ENCODE measurements at regions not wholly inside any gene's neighbourhood (a gene's known extent, or its start where the extent isn't known, plus 50 kb on each side); places are given as distances from the start of the nearest gene placed in this dataset.

DNA sequence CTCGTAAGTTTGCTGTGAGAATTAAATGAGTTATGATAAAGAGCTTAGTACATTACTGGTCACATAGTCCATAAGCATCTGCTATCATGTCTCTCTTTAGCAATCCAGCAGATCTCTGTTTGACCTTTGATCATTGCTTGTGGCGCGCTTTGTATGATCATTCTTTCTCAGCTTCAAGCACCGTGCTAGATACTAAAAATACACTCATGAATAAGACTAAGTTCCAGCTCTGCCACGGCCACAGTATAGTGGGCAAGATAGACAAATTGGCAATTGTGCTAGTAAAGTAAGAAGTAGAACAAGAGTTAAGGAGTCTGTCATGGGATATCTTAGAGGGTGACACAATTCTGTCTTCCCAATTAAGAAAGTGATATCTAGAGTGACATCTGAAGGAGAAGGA is 75.2 kb upstream of the ADGRF1 start:
- TF ChIP-seq, protein P1, sequence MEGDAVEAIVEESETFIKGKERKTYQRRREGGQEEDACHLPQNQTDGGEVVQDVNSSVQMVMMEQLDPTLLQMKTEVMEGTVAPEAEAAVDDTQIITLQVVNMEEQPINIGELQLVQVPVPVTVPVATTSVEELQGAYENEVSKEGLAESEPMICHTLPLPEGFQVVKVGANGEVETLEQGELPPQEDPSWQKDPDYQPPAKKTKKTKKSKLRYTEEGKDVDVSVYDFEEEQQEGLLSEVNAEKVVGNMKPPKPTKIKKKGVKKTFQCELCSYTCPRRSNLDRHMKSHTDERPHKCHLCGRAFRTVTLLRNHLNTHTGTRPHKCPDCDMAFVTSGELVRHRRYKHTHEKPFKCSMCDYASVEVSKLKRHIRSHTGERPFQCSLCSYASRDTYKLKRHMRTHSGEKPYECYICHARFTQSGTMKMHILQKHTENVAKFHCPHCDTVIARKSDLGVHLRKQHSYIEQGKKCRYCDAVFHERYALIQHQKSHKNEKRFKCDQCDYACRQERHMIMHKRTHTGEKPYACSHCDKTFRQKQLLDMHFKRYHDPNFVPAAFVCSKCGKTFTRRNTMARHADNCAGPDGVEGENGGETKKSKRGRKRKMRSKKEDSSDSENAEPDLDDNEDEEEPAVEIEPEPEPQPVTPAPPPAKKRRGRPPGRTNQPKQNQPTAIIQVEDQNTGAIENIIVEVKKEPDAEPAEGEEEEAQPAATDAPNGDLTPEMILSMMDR (IDR thresholded peaks at IDR 0.05), result no peak
- no peak for TF ChIP-seq EZH2 (IDR thresholded peaks at IDR 0.05)
- TF ChIP-seq EZH2phosphoT487 (IDR thresholded peaks at IDR 0.05), result no peak

All from neural progenitor cell (in vitro differentiated cells).